NB4 (cell line): ENCODE measurements at regions not wholly inside any gene's neighbourhood (a gene's known extent, or its start where the extent isn't known, plus 50 kb on each side); places are given as distances from the start of the nearest gene placed in this dataset.

Experiments used
- POLR2A ChIP-seq: IDR thresholded peaks from 2 replicates; pipeline ENCODE4 v1.6.1; 2011; ENCODE audit warnings: mild to moderate bottlenecking; ENCODE audit not compliant: insufficient read length; ENCODE audit errors: extremely low read depth
- TF ChIP-seq, protein P1 (sequence below): IDR thresholded peaks from one replicate; pipeline ENCODE4 v1.5.1; 2012; ENCODE audit warnings: low read depth, low read length

DNA sequence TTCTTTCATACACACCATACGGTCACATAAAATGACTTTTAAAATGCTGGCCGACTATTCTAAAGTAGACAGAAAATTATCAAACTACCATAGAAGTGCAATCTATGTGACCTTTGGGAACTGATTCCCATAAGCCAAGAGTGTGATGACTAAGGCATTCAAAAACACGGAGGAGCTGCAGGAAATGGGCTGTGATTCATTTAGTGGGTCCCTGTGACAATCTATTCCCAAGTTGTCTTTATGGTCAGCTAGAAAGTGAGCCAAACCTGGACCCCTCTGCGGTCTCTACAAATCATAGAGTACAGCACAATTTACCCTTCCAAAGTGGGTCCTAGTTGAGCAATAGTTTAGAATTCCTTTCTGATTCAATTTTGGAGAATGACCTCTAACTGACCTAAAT is 251.5 kb upstream of the CBLB start:
- TF ChIP-seq, protein P1, sequence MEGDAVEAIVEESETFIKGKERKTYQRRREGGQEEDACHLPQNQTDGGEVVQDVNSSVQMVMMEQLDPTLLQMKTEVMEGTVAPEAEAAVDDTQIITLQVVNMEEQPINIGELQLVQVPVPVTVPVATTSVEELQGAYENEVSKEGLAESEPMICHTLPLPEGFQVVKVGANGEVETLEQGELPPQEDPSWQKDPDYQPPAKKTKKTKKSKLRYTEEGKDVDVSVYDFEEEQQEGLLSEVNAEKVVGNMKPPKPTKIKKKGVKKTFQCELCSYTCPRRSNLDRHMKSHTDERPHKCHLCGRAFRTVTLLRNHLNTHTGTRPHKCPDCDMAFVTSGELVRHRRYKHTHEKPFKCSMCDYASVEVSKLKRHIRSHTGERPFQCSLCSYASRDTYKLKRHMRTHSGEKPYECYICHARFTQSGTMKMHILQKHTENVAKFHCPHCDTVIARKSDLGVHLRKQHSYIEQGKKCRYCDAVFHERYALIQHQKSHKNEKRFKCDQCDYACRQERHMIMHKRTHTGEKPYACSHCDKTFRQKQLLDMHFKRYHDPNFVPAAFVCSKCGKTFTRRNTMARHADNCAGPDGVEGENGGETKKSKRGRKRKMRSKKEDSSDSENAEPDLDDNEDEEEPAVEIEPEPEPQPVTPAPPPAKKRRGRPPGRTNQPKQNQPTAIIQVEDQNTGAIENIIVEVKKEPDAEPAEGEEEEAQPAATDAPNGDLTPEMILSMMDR = no peak
- no peak for TF ChIP-seq POLR2A
